ENCODE measurements at regions not wholly inside any gene's neighbourhood (a gene's known extent, or its start where the extent isn't known, plus 50 kb on each side); places are given as distances from the start of the nearest gene placed in this dataset.

- TF ChIP-seq CTCF (IDR thresholded peaks at IDR 0.05) = no peak
- TF ChIP-seq POLR2A (IDR thresholded peaks at IDR 0.05) = no peak
Observed at GRCh38 chr1:221625026-221625425, 116.9 kb downstream of the DUSP10 start.

All from thyroid gland (tissue), 4 donors.